PFSK-1 (cell line): ENCODE measurements at regions not wholly inside any gene's neighbourhood (a gene's known extent, or its start where the extent isn't known, plus 50 kb on each side); places are given as distances from the start of the nearest gene placed in this dataset.

ENCODE experiments used
- REST ChIP-seq, 2 experiments: IDR thresholded peaks; 2 replicates each; pipeline versions ENCODE4 v1.6.1 to v1.8.0; 2011 to 2012; ENCODE audit warnings: low read depth in 2 of 2, low read length in 2 of 2, control low read depth in 1 of 2, inconsistent platforms in 1 of 2, mild to moderate bottlenecking in 1 of 2, moderate library complexity in 1 of 2; ENCODE audit not compliant: insufficient read depth in 1 of 2
- TAF1 ChIP-seq: IDR thresholded peaks from 2 replicates; pipeline ENCODE4 v1.6.1; 2012; ENCODE audit warnings: low read length, control low read depth, borderline replicate concordance; ENCODE audit not compliant: insufficient read depth

GRCh38 chr12:125567581-125567980 lies 502.3 kb downstream of the AACS start:
- TF ChIP-seq TAF1 (no peak), REST (IDR thresholded peaks at IDR 0.05; ENCODE audit: insufficient read depth in 1 of 2, low read depth in 2 of 2, low read length in 2 of 2) (no peak)
